NCI-H2107 (cell line): ENCODE measurements at regions not wholly inside any gene's neighbourhood (a gene's known extent, or its start where the extent isn't known, plus 50 kb on each side); places are given as distances from the start of the nearest gene placed in this dataset.
A peak's percentile ranks its signal among the peaks of the same experiment; 100 is the strongest.

Experiments
- DNase-seq: peaks from one replicate; lab custom pipeline; 2025; lab: John Stamatoyannopoulos, UW

DNA sequence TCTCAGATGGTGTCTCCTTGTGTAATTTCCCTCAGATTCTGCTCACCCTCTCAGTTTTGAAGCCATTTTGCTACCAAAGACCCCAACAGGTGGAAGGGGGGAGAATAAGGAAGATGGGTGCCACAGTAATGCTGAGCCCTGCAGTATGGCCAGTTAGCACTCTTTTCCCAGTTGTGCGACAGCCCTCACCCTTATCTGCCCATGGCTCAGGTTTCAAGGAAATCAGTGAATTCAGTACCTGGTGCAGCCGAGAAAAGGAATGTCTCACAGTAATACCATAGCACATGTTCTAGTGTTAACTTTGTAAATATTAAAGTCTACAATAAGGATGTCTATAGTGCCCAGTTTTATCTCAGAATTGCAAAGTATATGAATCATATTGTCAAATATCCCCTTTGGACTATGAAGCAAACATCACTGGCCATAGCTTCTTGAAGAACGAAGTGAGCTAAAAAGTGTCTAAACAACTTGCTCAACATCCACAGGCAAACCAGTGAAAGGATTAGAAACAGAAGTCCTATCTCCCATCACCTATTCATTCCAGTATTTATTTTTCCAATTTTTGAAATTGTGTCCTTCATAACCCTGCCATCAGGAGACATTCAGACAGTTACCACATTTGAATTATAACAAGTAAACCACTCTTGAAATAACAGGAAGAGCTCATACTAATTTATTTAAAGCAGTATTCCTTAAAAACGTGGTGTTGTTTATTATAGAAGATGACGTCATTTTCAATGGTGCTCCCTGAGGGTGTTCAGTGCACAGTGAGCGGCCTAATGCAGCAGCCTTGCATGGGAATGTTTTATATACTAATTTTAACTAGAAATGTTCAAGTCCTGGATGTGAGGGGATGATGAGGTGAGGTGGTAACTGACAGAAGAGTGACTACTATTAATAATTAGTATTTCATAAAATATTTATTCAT, 366.2 kb downstream of the TFAP2A start:
- DNase-seq, result no peak

DNA sequence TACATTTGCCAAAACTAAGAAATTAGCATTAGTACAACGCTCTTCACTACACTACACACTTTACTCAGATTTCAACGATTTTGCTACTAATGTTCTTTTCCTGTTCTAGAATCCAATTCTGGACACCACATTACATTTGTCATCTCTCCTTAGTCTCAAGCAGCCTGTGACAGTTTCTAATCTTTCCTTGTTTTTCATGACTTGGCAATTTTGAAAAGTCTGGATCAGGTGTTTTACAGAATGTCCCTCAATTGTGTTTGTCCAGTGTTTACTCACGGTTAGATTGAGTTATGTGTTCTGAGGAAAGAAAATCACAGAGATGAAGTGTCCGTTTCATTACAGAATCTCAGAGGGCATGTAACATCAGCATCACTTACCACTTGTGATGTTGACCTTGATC, 372.6 kb downstream of the TFAP2A start:
- DNase-seq, result no peak

DNA sequence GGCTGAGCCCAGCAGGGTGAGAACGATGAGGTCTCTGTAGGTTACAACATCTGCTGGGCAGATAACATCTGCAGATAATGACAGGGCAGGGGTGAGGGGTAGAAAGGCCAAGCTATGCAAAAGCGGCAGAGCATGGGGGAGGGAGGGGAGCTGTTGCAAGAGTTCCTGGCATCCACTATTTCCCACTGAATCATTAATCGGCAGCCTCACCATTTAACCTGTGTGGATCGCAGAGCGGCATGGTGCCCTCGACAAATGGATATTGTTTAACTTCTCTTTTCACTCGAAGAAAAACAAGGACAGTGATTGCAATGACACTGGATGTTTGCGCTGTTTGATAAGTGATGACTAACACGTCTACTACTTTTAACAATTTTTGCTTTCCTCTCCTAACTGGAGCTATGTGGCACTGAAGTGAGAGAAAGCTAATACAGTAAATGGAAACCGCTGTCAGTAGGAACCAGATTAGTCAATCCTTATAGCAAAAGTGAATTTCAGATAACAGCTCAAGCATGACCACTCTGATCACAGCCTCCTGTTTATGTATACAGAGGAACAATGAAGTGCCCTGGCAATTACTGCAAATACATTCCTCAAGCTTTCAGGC, 381.5 kb downstream of the TFAP2A start:
- DNase-seq, result peak; percentile 27

DNA sequence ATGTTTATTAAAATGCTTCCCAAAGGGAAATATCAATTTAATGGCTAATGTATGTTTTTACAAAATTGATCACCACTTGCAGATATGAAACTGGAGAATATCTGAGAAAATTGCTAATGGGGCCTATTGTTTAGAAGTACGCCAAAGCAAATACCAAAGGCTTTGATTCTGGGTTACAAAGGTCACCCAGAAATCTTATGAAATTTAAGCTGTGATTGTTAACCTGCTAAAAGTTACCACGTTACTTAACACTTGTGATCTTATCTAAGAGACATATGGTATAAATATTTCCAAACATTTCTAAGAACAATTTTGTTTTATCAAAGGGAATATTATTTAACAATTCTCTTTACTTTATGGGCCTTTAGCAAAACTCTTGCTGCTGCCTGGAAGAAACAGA, 383.3 kb downstream of the TFAP2A start:
- DNase-seq, result no peak

DNA sequence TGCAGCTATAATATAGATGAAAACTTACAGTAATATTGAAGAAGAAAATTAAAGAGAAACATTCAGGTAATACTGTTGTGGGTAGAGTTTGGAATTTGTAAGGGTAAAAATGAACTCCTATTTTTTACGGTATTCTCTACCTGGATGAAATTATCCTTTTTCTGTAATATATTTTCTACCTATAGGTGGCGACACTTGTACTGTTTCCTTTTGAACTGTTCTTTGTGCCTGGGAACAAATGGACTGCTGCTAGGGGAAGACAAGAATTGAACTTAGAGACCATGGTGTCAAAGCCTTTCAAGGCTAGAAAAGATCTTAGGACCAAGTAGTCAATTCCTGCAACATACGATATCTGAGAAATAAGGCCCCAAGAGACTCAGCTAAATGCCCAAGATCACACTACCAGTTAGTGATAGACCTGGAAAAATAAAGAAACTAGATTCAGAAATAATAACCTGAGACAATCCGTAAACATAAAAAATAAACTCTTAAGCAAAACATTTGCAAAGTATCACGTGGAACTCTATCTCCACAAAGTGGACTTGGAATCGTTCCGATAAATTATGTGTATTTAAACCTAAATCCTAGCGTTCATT, 383.8 kb downstream of the TFAP2A start:
- DNase-seq, result no peak

DNA sequence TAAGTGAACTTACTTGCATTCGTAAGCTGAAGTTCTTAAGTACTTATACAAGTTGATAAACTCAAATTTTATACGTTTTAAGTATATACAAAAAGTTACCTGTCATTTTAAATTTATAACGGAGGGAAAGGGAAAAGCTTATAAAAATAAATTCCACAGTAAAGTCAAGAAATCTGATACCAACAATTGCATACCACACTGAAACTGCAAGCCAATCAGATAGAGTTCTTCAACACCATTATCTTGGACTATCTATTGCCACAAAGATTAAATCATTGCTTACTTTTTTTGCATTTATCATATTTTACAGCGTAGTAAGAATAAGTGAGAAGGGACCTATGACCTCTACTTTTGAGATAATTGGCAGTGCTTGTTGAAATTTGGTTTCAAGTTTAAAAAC, 386.7 kb downstream of the TFAP2A start:
- DNase-seq, result no peak

DNA sequence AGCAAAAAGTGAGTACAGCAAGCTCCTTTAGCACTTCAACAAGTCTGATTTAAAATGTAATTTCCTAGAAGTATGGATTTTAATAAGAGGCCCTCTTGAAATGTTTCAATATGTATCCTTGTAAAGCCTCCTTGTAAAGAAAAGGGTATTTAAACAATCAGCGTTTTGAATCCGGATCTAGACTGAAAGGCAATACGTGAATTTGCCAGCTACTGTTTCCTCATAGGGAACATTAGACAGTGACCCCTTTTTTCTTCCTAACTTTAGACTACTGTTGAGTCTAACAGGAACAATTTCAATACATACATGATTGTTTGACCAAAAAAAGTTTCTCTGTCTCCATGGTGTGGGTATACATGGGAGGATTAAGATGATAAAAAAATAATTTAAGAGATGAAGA, 395.0 kb downstream of the TFAP2A start:
- no peak for DNase-seq

DNA sequence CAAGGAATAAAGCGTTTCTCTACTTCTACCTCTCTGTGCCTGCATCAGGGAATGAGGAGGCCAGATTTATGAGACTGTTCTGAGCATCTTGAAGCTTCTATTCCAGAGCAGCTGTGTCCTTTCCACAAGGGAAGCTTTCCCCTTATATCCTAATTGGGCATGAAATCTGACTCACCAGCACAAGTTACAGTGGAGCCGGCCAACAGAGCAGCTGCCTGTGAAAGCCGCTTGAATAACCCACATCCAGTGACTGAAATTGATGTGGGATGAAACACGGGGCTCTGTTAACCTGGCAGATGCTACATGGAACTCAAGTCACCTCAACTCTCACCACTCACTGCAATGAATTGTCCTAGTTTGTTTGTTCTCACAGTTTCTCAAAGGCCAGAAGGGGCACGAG, 400.3 kb downstream of the TFAP2A start:
- peak; percentile 1 for DNase-seq

DNA sequence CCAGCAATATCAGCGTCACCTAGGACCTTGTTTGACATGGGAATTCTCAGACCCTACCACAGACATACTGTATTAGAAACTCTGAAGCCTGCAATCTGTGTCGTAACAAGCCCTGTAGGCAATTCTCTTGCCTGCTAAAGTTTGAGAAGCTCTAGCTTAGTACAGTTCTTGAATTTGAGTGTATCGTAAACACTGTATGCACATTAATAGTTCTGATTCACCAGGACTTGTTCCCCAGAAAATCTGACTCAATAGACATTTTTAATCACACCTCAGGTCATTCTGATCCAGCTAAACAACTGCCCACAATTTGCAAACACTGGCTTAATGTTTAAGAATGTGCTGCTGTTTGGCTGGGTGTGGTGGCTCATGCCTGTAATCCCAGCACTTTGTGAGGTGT, 414.3 kb downstream of the TFAP2A start:
- no peak for DNase-seq

DNA sequence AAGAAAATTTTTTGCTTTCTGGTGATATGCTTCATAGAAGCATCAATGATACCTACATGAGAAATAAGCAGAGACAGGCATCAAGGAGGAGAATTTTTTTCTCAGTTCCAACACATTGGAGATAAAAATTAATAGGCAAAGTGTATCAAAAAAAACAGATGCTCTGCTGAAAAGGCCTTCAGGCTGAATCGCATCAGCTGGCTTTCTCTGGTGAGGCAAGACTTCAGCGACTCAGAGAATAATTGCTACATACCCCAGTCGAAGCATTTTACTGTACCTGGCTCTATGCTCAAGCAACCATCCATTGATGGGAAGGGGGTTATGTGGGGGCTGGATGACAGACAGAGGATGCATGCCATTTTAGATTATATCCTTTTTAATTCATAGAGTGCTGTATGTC, 415.1 kb downstream of the TFAP2A start:
- DNase-seq, result no peak

DNA sequence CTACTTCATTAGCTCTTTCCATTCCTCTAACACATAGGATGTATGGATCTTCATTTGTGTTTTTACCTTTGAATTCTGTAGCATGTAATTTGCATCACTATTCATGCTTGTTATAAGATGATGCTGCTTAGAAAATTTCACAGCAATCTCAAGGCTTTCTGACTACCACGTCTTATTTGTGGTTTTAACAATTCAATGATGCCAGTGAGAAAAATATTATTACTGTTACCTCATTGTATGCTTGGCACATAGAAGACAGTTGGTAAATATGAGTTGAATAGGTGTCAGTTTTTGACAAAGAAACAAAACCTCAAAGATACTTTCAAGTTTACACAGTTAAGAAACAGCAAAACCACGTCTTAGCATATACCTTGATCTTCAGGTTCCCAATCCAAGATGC, 428.6 kb downstream of the TFAP2A start:
- DNase-seq, result no peak

DNA sequence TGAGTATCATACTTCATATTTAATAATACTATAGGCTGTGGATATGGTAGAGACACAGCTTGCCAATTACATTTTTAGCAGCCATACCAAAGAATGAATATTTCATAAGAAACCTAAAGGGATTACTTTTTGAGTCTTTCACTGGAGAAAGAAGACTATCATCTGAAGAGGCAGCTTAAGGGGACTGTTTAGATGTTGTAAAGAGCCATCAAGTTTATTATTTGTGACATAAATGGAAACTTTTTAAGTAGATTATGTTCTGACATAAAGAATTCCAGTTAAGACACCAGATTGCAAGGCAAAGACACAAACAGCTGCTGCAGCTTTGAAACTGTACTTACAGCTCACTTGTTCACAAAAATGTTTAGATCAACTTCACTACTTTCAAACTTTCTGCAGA, 429.4 kb downstream of the TFAP2A start:
- no peak for DNase-seq

DNA sequence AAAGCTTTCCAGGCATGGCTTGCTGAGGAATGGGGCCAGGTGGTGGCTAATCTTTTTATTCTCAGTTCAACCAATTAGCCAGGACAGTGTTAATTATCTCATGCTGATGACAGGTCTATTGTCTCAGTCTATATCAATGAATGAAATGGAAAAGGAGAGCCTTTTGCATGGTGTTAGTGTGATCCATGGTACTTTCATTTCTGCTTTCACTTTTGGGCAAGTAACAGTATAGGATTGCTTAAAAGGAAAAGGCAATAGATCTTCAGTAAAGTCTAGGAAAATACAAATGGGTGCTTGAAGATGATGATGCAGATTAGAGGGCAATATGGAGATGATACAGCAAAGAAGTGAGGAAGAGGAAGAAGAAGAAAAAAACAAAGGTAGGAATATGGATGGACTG, 430.3 kb downstream of the TFAP2A start:
- no peak for DNase-seq

DNA sequence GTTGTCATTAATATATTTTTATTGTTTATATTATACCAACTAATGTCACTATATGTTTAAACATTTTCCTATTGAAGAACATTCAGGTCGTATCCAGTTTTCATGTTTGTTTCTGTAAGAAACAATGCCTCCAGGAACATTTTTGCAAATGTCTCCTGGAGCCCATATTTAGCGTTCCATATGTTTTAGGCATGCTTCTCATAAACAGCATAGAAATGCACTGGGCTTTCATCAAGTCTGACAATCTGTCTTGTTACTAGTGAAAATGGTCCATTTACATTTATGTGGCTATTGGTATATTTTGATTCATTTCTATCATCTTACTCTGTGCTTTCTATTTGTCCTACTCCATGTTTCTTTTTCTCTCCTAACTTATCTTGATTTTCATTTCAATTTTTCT, 431.7 kb downstream of the TFAP2A start:
- DNase-seq, result no peak

DNA sequence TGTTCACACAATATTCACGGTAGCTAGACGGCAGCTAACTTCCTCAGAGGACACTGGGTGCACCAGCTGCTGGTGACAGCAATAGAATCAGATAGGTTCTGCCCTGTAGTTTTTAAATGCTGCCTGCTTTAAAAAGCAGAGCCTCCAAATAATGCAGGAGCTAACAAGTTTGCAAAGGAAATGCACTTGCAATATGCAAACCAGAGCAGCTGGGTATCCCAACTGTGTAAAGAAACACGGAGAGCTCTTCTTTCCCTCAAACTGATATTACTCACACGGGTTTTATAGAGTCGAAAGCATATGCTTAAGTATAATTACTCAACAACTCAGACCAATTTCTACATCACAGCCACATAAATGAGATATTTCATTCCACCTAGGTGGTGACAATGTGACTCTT, 432.7 kb downstream of the TFAP2A start:
- no peak for DNase-seq

DNA sequence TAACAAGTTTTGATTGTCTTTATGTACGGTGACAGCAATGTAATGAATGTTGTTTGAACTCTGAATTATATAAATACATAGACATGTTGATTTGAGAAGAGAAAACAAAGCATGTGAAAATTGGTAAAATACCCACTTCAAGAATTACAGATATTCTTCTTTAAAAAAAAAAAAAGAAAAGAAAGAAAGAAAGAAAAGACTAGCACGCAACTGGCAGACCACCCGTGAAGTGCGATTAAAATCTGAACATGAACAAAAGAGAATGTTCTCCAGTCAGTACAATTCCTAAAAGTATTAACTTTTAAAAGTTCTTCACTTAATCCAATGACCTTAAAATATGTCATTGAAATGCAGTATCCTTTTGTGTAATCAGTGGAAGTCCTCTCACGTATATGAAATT, 434.9 kb downstream of the TFAP2A start:
- no peak for DNase-seq

DNA sequence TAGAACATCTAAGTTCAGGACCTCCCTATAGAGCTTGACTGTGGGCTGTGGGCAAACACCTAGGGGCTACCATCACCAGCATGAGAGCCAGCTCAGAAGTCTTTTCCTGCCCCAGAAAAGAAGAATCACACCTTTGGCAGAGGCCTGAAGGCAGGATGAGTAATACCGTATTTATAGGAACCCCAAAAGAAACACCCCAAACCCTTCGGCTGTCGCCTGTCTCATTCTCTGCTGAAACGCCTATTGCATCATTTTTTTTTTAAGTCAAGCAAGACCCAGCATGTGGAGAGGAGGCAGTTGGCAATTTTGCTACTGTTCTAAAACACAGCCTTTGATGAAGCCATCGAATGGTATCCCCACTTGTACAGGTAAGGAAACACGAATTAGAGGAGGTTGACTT, 436.4 kb downstream of the TFAP2A start:
- no peak for DNase-seq

DNA sequence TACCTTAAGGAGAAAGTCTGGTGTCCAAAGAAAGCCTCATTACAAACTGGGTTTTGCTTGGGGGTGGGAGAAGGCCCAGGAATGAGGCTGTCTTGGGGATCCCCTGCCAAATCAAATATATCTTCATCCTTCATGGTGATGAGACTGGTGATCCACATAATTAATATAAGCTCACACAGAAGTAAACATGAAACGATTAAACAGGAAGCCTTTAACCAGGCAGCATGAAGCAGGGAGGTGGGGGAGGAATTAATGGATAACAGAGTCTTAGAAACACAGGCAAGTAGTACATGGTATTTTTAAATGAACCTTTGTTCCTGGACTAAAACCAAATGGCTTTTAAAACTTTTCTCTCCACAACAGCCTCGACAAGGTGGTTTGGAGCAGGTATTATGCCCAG, 437.5 kb downstream of the TFAP2A start:
- DNase-seq, result no peak

DNA sequence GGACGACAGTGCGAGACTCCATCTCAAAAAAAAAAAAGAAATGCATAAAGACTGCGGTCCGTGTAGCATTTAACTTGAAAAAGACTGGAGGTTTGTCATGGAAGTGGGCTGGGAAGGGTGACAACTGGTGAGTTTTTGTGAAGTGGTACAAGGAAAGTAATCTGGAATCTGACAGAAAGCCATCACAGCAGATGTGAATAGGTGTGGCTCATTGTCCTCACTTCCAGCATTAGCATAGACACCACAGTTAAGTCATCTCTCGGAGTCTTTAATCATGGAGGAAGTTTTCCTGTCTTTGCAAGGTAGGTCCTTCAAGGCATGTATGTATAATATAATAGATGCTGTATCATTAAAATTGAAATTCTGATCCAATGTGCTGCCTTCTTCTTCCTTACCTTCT, 453.2 kb downstream of the TFAP2A start:
- no peak for DNase-seq

DNA sequence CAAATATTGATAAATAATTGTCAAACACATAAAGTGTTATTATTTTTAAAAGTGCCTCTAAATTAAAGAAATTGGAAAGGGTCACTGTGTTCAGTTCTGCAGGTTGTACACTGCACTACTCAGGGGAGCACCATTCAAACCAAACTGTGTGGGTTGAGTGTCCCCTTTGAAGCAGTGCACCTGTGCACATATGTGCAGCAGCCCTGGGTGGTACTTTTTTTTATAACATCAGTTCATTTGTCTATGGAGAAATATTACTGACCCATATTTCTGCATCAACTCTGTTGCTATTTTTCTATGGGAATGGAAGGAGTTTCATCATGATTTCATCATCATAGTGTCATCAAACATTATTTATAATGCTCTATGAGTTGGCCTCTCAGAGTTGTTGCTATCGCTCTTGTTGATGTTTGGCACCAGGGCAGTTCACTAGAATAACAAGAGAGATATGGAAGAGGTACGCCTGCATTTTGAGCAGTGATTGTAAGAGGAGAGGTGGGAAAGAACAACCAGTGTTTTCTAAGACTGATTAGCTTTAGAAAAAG, 457.6 kb downstream of the TFAP2A start:
- no peak for DNase-seq

DNA sequence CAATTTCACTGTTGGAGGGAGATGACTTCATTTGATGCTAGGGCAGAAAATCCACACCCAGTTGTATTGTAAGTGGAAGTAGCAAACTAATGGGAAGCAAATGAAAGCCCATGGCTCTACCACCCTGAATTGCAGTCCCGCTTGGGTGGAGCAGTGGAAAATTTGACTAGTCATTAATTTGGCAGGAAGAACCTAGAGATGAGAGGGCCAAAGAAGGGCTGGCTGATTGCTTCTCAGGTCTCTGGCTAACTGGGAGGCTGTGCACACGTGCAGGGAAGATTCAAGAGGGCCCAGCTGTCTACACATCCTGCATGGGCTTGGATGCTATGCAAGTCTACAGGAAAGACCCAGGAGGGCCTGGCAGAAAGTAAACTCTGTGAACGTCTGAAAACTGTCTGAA, 466.2 kb downstream of the TFAP2A start:
- no peak for DNase-seq

DNA sequence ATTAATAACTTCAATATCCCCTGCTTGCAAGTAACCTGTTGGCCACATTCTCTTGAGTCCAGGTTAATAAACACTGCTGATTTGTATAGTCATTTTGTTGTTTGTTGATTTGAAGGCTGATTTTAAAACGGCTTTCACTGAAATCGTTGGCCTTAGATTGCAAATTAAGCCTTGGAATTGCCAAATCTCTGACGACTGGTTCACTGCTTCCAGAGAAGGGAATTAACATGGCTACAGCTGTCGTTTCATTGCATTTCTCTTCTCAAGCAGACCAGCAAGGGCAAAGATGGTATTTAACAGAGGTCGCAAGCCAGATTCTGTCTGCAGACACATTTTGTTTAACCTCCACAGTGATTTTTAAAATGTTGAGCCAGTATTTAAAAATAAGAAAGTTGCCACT, 470.9 kb downstream of the TFAP2A start:
- DNase-seq, result no peak

DNA sequence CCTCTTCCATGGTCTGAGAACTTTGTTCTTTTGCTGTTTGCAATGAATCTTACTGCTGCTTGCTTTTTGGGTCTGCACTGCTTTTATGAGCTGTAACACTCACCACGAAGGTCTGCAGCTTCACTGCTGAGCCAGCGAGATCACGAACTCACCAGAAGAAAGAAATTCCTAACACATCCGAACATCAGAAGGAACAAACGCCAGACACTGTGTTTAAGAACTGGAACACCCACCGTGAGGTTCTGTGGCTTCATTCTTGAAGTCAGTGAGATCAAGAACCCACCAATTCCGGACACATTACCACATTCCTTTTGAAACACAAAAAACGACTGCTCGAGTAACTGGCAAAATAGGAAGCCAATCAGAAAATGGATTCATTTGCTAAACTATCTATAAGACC, 471.8 kb downstream of the TFAP2A start:
- DNase-seq, result no peak
